SK-N-SH treated with all-trans-retinoic acid at 6 μM for 48 hours (cell line): ENCODE measurements at regions not wholly inside any gene's neighbourhood (a gene's known extent, or its start where the extent isn't known, plus 50 kb on each side); places are given as distances from the start of the nearest gene placed in this dataset.

ENCODE experiments used
- ATAC-seq: fragments of 200-7000 bp; cut with Tn5 transposase; 3 replicates; pipeline ENCODE4 v1.9.1; 2020; ENCODE audit warnings: mild to moderate bottlenecking, moderate library complexity
- ARNTL ChIP-seq: fragments of 450-650 bp; formaldehyde crosslinking; IDR thresholded peaks from 2 replicates; pipeline ENCODE4 v1.5.0; 2020; ENCODE audit warnings: low read depth, mild to moderate bottlenecking, moderate library complexity, borderline replicate concordance
- BACH2 ChIP-seq: fragments of 250-450 bp; sonication (Bioruptor Pico); IDR thresholded peaks from 2 replicates; pipeline ENCODE4 v1.9.0; 2021; ENCODE audit warnings: mild to moderate bottlenecking, borderline replicate concordance
- CREB5 ChIP-seq: fragments of 250-450 bp; sonication (Bioruptor Pico); IDR thresholded peaks from 2 replicates; pipeline ENCODE4 v1.5.1; 2020; ENCODE audit warnings: low read depth, mild to moderate bottlenecking, moderate library complexity
- CSDC2 ChIP-seq: fragments of 250-450 bp; sonication (Bioruptor Pico); IDR thresholded peaks from 2 replicates; pipeline ENCODE4 v1.5.0; 2020; ENCODE audit warnings: mild to moderate bottlenecking, moderate library complexity
- CSRNP3 ChIP-seq: fragments of 250-450 bp; sonication (Bioruptor Pico); IDR thresholded peaks from 2 replicates; pipeline ENCODE4 v1.5.1; 2021; ENCODE audit warnings: mild to moderate bottlenecking, moderate library complexity
- GLIS3 ChIP-seq: fragments of 250-450 bp; sonication (Bioruptor Pico); IDR thresholded peaks from 2 replicates; pipeline ENCODE4 v1.5.0; 2020; ENCODE audit warnings: mild to moderate bottlenecking, moderate library complexity
- ISL1 ChIP-seq: fragments of 250-450 bp; sonication (Bioruptor Pico); IDR thresholded peaks from 2 replicates; pipeline ENCODE4 v2.1.2; 2022; ENCODE audit warnings: mild to moderate bottlenecking, moderate library complexity
- OSR1 ChIP-seq: fragments of 250-450 bp; sonication (Bioruptor Pico); IDR thresholded peaks from 2 replicates; pipeline ENCODE4 v1.8.0; 2022; ENCODE audit warnings: moderate library complexity, mild to moderate bottlenecking, inconsistent platforms
- PATZ1 ChIP-seq: fragments of 250-450 bp; sonication (Bioruptor Pico); IDR thresholded peaks from 2 replicates; pipeline ENCODE4 v1.8.0; 2020; ENCODE audit warnings: mild to moderate bottlenecking, moderate library complexity, borderline replicate concordance
- POU6F1 ChIP-seq: fragments of 250-450 bp; sonication (Bioruptor Pico); IDR thresholded peaks from 2 replicates; pipeline ENCODE4 v1.8.0; 2021; ENCODE audit warnings: low read depth, mild to moderate bottlenecking, moderate library complexity, borderline replicate concordance
- PPARA ChIP-seq: fragments of 250-450 bp; sonication (Bioruptor Pico); IDR thresholded peaks from 2 replicates; pipeline ENCODE4 v1.5.0; 2020; ENCODE audit warnings: mild to moderate bottlenecking, borderline replicate concordance
- RARB ChIP-seq: fragments of 250-450 bp; sonication (Bioruptor Pico); IDR thresholded peaks from 2 replicates; pipeline ENCODE4 v1.8.0; 2021; ENCODE audit warnings: mild to moderate bottlenecking, moderate library complexity
- SNAI2 ChIP-seq: fragments of 250-450 bp; sonication (Bioruptor Pico); IDR thresholded peaks from 2 replicates; pipeline ENCODE4 v1.5.0; 2020; ENCODE audit warnings: mild to moderate bottlenecking, moderate library complexity
- TOX ChIP-seq: fragments of 250-450 bp; sonication (Bioruptor Pico); IDR thresholded peaks from 2 replicates; pipeline ENCODE4 v1.8.0; 2021; ENCODE audit warnings: mild to moderate bottlenecking, moderate library complexity, borderline replicate concordance
- TSHZ2 ChIP-seq: fragments of 250-450 bp; sonication (Bioruptor Pico); IDR thresholded peaks from 2 replicates; pipeline ENCODE4 v1.5.0; 2020; ENCODE audit warnings: mild to moderate bottlenecking, moderate library complexity
- ZC3H10 ChIP-seq: fragments of 250-450 bp; sonication (Bioruptor Pico); IDR thresholded peaks from 2 replicates; pipeline ENCODE4 v1.5.1; 2021; ENCODE audit warnings: mild to moderate bottlenecking, moderate library complexity
- ZFP3 ChIP-seq: fragments of 250-450 bp; sonication (Bioruptor Pico); IDR thresholded peaks from 2 replicates; pipeline ENCODE4 v1.5.0; 2020; ENCODE audit warnings: mild to moderate bottlenecking, moderate library complexity
- ZFP30 ChIP-seq: fragments of 450-650 bp; formaldehyde crosslinking; IDR thresholded peaks from 2 replicates; pipeline ENCODE4 v1.5.0; 2022; ENCODE audit warnings: mild to moderate bottlenecking, moderate library complexity
- ZNF70 ChIP-seq: fragments of 450-650 bp; formaldehyde crosslinking; IDR thresholded peaks from 2 replicates; pipeline ENCODE4 v1.5.0; 2020; ENCODE audit warnings: mild to moderate bottlenecking, moderate library complexity
- ZNF8 ChIP-seq: fragments of 450-650 bp; formaldehyde crosslinking; IDR thresholded peaks from 2 replicates; pipeline ENCODE4 v1.5.0; 2020; ENCODE audit warnings: mild to moderate bottlenecking, moderate library complexity

GRCh38 chr10:125333769-125334168, 173.4 kb upstream of the CTBP2 start:
- ATAC-seq, result no peak
- TF ChIP-seq PPARA (CRISPR knock-in tag), result no peak
- TF ChIP-seq CSRNP3, result no peak
- TF ChIP-seq GLIS3 (CRISPR knock-in tag), result no peak
- no peak for TF ChIP-seq SNAI2 (CRISPR knock-in tag)
- TF ChIP-seq ZFP3, result no peak
- no peak for TF ChIP-seq ZNF8 (CRISPR knock-in tag)
- TF ChIP-seq BACH2, result no peak
- TF ChIP-seq CSDC2 (CRISPR knock-in tag), result no peak
- TF ChIP-seq OSR1 (CRISPR knock-in tag), result no peak
- TF ChIP-seq TSHZ2 (CRISPR knock-in tag), result no peak
- no peak for TF ChIP-seq PATZ1

- no peak for ATAC-seq
- TF ChIP-seq ZNF70 (CRISPR knock-in tag), result no peak
- TF ChIP-seq RARB (CRISPR knock-in tag), result no peak
Measured at GRCh38 chr10:125333209-125333591, 172.8 kb upstream of the CTBP2 start.

GRCh38 chr10:125332548-125333208, 172.3 kb upstream of the CTBP2 start:
- no peak for TF ChIP-seq ZNF8 (CRISPR knock-in tag)
- no peak for TF ChIP-seq CREB5 (CRISPR knock-in tag)
- no peak for TF ChIP-seq PATZ1
- no peak for TF ChIP-seq SNAI2 (CRISPR knock-in tag)
- no peak for TF ChIP-seq POU6F1
- TF ChIP-seq OSR1 (CRISPR knock-in tag), result no peak
- no peak for TF ChIP-seq RARB (CRISPR knock-in tag)
- TF ChIP-seq TSHZ2 (CRISPR knock-in tag), result no peak
- no peak for TF ChIP-seq ARNTL (CRISPR knock-in tag)
- no peak for TF ChIP-seq ISL1
- TF ChIP-seq ZC3H10 (CRISPR knock-in tag), result no peak
- no peak for TF ChIP-seq ZFP3
- TF ChIP-seq ZFP30 (CRISPR knock-in tag), result no peak
- TF ChIP-seq TOX (CRISPR knock-in tag), result no peak
- TF ChIP-seq CSRNP3, result no peak
- no peak for TF ChIP-seq GLIS3 (CRISPR knock-in tag)
- TF ChIP-seq CSDC2 (CRISPR knock-in tag), result no peak
- no peak for TF ChIP-seq BACH2
- no peak for ATAC-seq
